Uterus (tissue), 3 donors: ENCODE measurements at regions not wholly inside any gene's neighbourhood (a gene's known extent, or its start where the extent isn't known, plus 50 kb on each side); places are given as distances from the start of the nearest gene placed in this dataset.

ENCODE experiments used
- DNase-seq, 2 donors: peaks; one replicate each; pipeline ENCODE4 v3.0.0-alpha.2; 2019 to 2020
- H3K27ac ChIP-seq, 2 donors: fragments of 200-600 bp; sonication (generic); 1 replicate in 1 of 2; 2 replicates in 1 of 2; pipeline ENCODE4 v1.5.1; 2016 to 2018
- H3K27me3 ChIP-seq, 2 donors: fragments of 200-600 bp; sonication (generic); one replicate each; pipeline ENCODE4 v1.5.1; 2018 to 2019; ENCODE audit warnings: control low read depth in 1 of 2
- H3K36me3 ChIP-seq, 2 donors: fragments of 200-600 bp; sonication (generic); one replicate each; pipeline ENCODE4 v1.5.1; 2019; ENCODE audit warnings: control low read depth in 1 of 2
- H3K4me1 ChIP-seq, 2 donors: fragments of 200-600 bp; sonication (generic); one replicate each; pipeline ENCODE4 v1.5.1; 2018 to 2019; ENCODE audit warnings: control low read depth in 1 of 2
- H3K4me3 ChIP-seq, 2 donors: fragments of 200-600 bp; sonication (generic); 1 replicate in 1 of 2; 2 replicates in 1 of 2; pipeline ENCODE4 v1.5.1; 2018 to 2019; ENCODE audit warnings: mild to moderate bottlenecking in 1 of 2
- H3K9me3 ChIP-seq, 2 donors: fragments of 200-600 bp; sonication (generic); one replicate each; pipeline ENCODE4 v1.5.1; 2019; ENCODE audit warnings: control low read depth in 1 of 2
- POLR2A ChIP-seq, 2 donors: fragments of 450-650 bp; IDR thresholded peaks; one replicate each; pipeline ENCODE4 v1.6.1; 2016; ENCODE audit warnings: antibody characterized with exemption in 2 of 2, mild to moderate bottlenecking in 1 of 2, moderate library complexity in 1 of 2
- intact Hi-C: fragments of 100-400 bp; cut with DNase I; formaldehyde crosslinking; loops from one replicate; pipeline ENCODE4 v1.15.1; 2023; ENCODE audit warnings: low total_unique reads
- TF ChIP-seq, protein P1 (sequence below), 4 experiments: fragments of 200-600 bp in 2 of 4; fragments of 450-650 bp in 2 of 4; sonication (generic) in 2 of 4; IDR thresholded peaks; one replicate each; pipeline ENCODE4 v1.5.1; 2016 to 2019; ENCODE audit warnings: antibody characterized with exemption in 4 of 4, mild to moderate bottlenecking in 2 of 4, moderate library complexity in 1 of 4
- donor health status: DM: yes; HTN: yes; CAD: no.

GRCh38 chr12:126384026-126384564 is 1318.9 kb downstream of the AACS start:
- H3K9me3 ChIP-seq: no peaks in the 10 kb centered on the region
- no peak for DNase-seq
- TF ChIP-seq, protein P1, sequence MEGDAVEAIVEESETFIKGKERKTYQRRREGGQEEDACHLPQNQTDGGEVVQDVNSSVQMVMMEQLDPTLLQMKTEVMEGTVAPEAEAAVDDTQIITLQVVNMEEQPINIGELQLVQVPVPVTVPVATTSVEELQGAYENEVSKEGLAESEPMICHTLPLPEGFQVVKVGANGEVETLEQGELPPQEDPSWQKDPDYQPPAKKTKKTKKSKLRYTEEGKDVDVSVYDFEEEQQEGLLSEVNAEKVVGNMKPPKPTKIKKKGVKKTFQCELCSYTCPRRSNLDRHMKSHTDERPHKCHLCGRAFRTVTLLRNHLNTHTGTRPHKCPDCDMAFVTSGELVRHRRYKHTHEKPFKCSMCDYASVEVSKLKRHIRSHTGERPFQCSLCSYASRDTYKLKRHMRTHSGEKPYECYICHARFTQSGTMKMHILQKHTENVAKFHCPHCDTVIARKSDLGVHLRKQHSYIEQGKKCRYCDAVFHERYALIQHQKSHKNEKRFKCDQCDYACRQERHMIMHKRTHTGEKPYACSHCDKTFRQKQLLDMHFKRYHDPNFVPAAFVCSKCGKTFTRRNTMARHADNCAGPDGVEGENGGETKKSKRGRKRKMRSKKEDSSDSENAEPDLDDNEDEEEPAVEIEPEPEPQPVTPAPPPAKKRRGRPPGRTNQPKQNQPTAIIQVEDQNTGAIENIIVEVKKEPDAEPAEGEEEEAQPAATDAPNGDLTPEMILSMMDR (IDR thresholded peaks at IDR 0.05): no peak
- no peak for TF ChIP-seq POLR2A (IDR thresholded peaks at IDR 0.05)
- H3K4me3 ChIP-seq: no peak overlapping the region
- no peaks in the 10 kb centered on the region for H3K27me3 ChIP-seq
- H3K27ac ChIP-seq: no peak overlapping the region
- H3K36me3 ChIP-seq: no peaks in the 10 kb centered on the region
- intact Hi-C loops: no loop called here
- no peaks in the 10 kb centered on the region for H3K4me1 ChIP-seq

- DNase-seq: no peak
These were observed 1320.5 kb downstream of the AACS start for GRCh38 chr12:126385785-126386184.

GRCh38 chr12:126389220-126389841 is 1324.1 kb downstream of the AACS start:
- intact Hi-C loops: no loop called here
- Histone ChIP-seq H3K27me3 (no peaks in the 10 kb centered on the region), H3K9me3 (no peaks in the 10 kb centered on the region), H3K36me3 (no peaks in the 10 kb centered on the region), H3K4me3 (no peak overlapping the region), H3K27ac (no peak overlapping the region), H3K4me1 (no peaks in the 10 kb centered on the region)
- TF ChIP-seq, protein P1 (IDR thresholded peaks at IDR 0.05): no peak
- DNase-seq: no peak

More at GRCh38 chr12:126385785-126386184, 1320.5 kb downstream of the AACS start:
- Histone ChIP-seq H3K27me3 (no peaks in the 10 kb centered on the region), H3K4me1 (no peaks in the 10 kb centered on the region), H3K36me3 (no peaks in the 10 kb centered on the region), H3K4me3 (no peak overlapping the region), H3K9me3 (no peaks in the 10 kb centered on the region), H3K27ac (no peak overlapping the region)
- TF ChIP-seq, protein P1 (IDR thresholded peaks at IDR 0.05): no peak
- no peak for TF ChIP-seq POLR2A (IDR thresholded peaks at IDR 0.05)
- intact Hi-C loops: no loop called here

GRCh38 chr12:126389961-126390360 is 1324.7 kb downstream of the AACS start:
- TF ChIP-seq, protein P1 (IDR thresholded peaks at IDR 0.05): no peak
- no peak for TF ChIP-seq POLR2A (IDR thresholded peaks at IDR 0.05)
- no peaks in the 10 kb centered on the region for H3K27me3 ChIP-seq
- no peaks in the 10 kb centered on the region for H3K4me1 ChIP-seq
- H3K9me3 ChIP-seq: no peaks in the 10 kb centered on the region
- H3K36me3 ChIP-seq: no peaks in the 10 kb centered on the region
- no peak for DNase-seq
- H3K27ac ChIP-seq: no peak overlapping the region
- no peak overlapping the region for H3K4me3 ChIP-seq
- intact Hi-C loops: no loop called here

GRCh38 chr12:126390969-126391566 is 1325.8 kb downstream of the AACS start:
- Histone ChIP-seq H3K9me3 (no peaks in the 10 kb centered on the region), H3K4me1 (no peaks in the 10 kb centered on the region), H3K4me3 (no peak overlapping the region), H3K27me3 (no peaks in the 10 kb centered on the region), H3K27ac (no peak overlapping the region), H3K36me3 (no peaks in the 10 kb centered on the region)
- intact Hi-C loops: no loop called here
- TF ChIP-seq, protein P1 (IDR thresholded peaks at IDR 0.05): no peak
- TF ChIP-seq POLR2A (IDR thresholded peaks at IDR 0.05): no peak
- no peak for DNase-seq
